MM.1S (cell line): ENCODE measurements at regions not wholly inside any gene's neighbourhood (a gene's known extent, or its start where the extent isn't known, plus 50 kb on each side); places are given as distances from the start of the nearest gene placed in this dataset.

Experiments used
- EZH2 ChIP-seq: fragments of 300-600 bp; sonication (generic); optimal IDR thresholded peaks from 2 replicates; pipeline ENCODE3; 2017; ENCODE audit warnings: low read depth, mild to moderate bottlenecking, antibody characterized with exemption, low read length, mixed read lengths
- EZH2phosphoT487 ChIP-seq: fragments of 300-600 bp; sonication (generic); IDR thresholded peaks from 2 replicates; pipeline ENCODE4 v1.6.1; 2018; ENCODE audit warnings: antibody characterized with exemption, low read length
- TF ChIP-seq, protein P1 (sequence below): fragments of 300-600 bp; sonication (generic); IDR thresholded peaks from 2 replicates; pipeline ENCODE4 v1.5.1; 2016; ENCODE audit warnings: antibody characterized with exemption, low read length, mixed read lengths

DNA sequence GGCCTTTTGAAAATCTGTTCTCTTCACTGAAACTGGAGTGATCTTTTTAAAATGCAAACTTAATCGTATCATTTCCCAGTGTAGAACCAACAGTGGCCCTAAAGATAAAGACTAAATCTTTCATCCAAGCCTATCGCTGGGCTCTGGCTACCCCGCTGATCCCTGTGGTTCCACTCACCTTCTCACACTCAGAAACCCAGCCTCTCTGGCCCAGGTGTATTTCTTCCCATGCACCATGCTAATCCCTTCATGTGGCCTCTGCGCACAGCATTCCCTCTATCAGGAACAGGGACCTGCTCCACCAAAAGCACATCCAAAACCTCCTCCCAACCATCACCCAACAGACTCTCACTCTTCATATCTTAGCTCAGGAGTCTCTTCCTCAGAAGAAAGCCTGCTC is 214.1 kb upstream of the DAPK1 start:
- TF ChIP-seq, protein P1, sequence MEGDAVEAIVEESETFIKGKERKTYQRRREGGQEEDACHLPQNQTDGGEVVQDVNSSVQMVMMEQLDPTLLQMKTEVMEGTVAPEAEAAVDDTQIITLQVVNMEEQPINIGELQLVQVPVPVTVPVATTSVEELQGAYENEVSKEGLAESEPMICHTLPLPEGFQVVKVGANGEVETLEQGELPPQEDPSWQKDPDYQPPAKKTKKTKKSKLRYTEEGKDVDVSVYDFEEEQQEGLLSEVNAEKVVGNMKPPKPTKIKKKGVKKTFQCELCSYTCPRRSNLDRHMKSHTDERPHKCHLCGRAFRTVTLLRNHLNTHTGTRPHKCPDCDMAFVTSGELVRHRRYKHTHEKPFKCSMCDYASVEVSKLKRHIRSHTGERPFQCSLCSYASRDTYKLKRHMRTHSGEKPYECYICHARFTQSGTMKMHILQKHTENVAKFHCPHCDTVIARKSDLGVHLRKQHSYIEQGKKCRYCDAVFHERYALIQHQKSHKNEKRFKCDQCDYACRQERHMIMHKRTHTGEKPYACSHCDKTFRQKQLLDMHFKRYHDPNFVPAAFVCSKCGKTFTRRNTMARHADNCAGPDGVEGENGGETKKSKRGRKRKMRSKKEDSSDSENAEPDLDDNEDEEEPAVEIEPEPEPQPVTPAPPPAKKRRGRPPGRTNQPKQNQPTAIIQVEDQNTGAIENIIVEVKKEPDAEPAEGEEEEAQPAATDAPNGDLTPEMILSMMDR: no peak
- no peak for TF ChIP-seq EZH2phosphoT487
- TF ChIP-seq EZH2: no peak
